Retinal pigment epithelial cell (primary cell): ENCODE measurements at regions not wholly inside any gene's neighbourhood (a gene's known extent, or its start where the extent isn't known, plus 50 kb on each side); places are given as distances from the start of the nearest gene placed in this dataset.
"Not testable (repeated sequence)": the region's sequence is repeated elsewhere in the genome, so short reads cannot be mapped to it uniquely, and the experiment has no call there.

Source experiments
- DNase-seq: peaks from one replicate; pipeline ENCODE4 v3.0.0-alpha.2; 2010; ENCODE audit warnings: low read depth
- H3K4me3 ChIP-seq: 2 replicates; pipeline ENCODE4 v1.5.1; 2011; ENCODE audit warnings: mild to moderate bottlenecking, low read length, control low read depth, moderate library complexity
- TF ChIP-seq, protein P1 (sequence below): conservative IDR thresholded peaks from 2 replicates; pipeline ENCODE4 v1.5.1; 2011; ENCODE audit warnings: low read depth, low read length, control low read depth, inconsistent platforms

- H3K4me3 ChIP-seq = no peak overlapping the region
- TF ChIP-seq, protein P1, sequence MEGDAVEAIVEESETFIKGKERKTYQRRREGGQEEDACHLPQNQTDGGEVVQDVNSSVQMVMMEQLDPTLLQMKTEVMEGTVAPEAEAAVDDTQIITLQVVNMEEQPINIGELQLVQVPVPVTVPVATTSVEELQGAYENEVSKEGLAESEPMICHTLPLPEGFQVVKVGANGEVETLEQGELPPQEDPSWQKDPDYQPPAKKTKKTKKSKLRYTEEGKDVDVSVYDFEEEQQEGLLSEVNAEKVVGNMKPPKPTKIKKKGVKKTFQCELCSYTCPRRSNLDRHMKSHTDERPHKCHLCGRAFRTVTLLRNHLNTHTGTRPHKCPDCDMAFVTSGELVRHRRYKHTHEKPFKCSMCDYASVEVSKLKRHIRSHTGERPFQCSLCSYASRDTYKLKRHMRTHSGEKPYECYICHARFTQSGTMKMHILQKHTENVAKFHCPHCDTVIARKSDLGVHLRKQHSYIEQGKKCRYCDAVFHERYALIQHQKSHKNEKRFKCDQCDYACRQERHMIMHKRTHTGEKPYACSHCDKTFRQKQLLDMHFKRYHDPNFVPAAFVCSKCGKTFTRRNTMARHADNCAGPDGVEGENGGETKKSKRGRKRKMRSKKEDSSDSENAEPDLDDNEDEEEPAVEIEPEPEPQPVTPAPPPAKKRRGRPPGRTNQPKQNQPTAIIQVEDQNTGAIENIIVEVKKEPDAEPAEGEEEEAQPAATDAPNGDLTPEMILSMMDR = no peak
- no peak for DNase-seq
Observed at GRCh38 chr18:56451188-56451587, 187.2 kb downstream of the TXNL1 start.

DNA sequence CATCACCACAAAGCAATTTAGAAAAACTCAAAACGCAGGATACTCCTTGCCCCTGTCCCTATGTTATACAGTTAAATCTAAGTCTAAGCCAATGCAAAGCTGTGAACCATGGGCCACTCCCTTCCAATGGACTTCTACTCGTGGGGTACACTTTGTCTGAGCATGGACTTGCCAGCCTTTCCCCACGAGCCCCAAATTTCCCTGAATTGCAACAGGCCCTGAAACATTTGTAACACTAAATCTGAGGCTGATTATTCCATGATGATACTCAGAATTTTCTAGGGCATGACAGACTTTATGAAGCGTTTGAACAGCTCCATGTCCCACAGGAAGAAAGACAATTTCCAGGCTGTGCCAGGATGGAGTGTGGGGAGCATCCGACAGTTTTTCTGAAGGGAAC, 189.6 kb downstream of the TXNL1 start:
- H3K4me3 ChIP-seq = no peak overlapping the region
- no peak for DNase-seq
- TF ChIP-seq, protein P1 = no peak

DNA sequence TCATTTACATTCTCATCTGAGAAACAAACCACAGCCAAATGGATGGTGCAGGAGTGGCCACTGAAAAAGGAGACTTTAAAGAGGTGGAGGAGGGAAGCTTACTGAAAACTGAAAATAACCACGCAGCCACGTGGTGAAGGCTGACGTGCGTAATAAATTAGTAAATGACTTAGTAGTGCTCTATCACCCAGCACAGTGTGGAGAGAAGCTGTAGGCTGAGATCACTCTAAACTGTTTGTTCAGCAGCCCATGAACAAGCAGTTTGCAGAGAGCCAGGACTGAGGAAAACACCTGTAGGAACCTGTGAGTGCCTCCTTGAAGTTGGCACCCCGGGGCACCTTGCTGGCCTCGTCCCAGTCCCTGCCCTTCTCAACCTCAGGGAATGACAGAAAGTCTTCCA, 193.0 kb downstream of the TXNL1 start:
- TF ChIP-seq, protein P1 = no peak
- no peak overlapping the region for H3K4me3 ChIP-seq
- no peak for DNase-seq

DNA sequence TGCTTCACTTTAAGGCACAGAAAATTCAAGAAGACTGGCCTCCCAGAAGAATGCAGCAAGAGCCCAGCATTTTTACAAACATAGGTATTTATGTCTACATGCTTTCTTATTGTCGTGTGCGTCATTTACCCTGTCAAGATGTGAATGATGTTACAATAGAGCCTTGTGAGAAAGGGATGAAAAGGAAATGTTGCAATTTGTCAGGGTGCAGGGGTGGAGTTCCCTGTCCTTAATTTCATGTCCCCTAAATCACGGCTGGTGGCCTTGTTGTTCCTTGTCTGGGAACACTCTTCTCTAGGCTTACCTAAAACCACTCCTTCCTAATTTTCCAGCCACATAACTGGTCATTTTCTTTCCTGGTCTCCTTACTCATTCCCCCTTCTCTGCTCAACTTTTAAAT, 194.2 kb downstream of the TXNL1 start:
- DNase-seq = no peak
- no peak overlapping the region for H3K4me3 ChIP-seq
- TF ChIP-seq, protein P1 = no peak

GRCh38 chr18:56443166-56443907, 195.1 kb downstream of the TXNL1 start:
- no peak for DNase-seq
- H3K4me3 ChIP-seq = no peak overlapping the region
- TF ChIP-seq, protein P1 = no peak

DNA sequence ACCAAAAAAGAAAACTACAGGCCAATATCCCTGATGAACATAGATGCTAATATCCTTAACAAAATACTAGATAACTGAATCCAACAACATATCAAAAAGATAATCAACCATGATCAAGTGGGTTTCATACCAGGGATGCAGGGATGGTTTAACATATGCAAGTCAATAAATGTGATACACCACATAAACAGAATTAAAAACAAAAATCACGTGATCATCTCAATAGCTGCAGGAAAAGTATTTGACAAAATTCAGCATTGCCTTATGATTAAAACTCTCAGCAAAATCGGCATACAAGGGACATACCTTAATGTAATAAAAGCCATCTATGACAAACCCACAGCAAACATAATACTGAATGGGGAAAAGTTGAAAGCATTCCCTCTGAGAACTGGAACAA, 199.9 kb downstream of the TXNL1 start:
- not testable (repeated sequence) for H3K4me3 ChIP-seq, DNase-seq

GRCh38 chr18:56436651-56437050, 201.7 kb downstream of the TXNL1 start:
- no peak for DNase-seq

More at GRCh38 chr18:56436651-56437050, 201.7 kb downstream of the TXNL1 start:
- H3K4me3 ChIP-seq = no peak overlapping the region
- TF ChIP-seq, protein P1 = no peak
